ENCODE measurements at regions not wholly inside any gene's neighbourhood (a gene's known extent, or its start where the extent isn't known, plus 50 kb on each side); places are given as distances from the start of the nearest gene placed in this dataset.
"Not testable (repeated sequence)": the region's sequence is repeated elsewhere in the genome, so short reads cannot be mapped to it uniquely, and the experiment has no call there.

GRCh38 chr4:49322610-49323572 is 336.8 kb downstream of the CWH43 start:
- not testable (repeated sequence) for TF ChIP-seq CTCF (IDR thresholded peaks at IDR 0.05); POLR2A (IDR thresholded peaks at IDR 0.05; ENCODE audit: low read depth); EP300 (IDR thresholded peaks at IDR 0.05); POLR2AphosphoS5 (IDR thresholded peaks at IDR 0.05)

Data from esophagus muscularis mucosa (tissue), 4 donors.